Peyer's patch (tissue), 4 donors: ENCODE measurements at regions not wholly inside any gene's neighbourhood (a gene's known extent, or its start where the extent isn't known, plus 50 kb on each side); places are given as distances from the start of the nearest gene placed in this dataset.

Experiments
- DNase-seq, 3 donors: peaks; one replicate each; pipeline ENCODE4 v3.0.0-alpha.2; 2017 to 2019
- H3K27ac ChIP-seq, 4 donors: fragments of 200-600 bp; sonication (generic); one replicate each; pipeline ENCODE4 v1.5.1; 2016 to 2019
- H3K27me3 ChIP-seq, 2 donors: fragments of 200-600 bp; sonication (generic); one replicate each; pipeline ENCODE4 v1.5.1; 2019
- H3K36me3 ChIP-seq, 3 donors: fragments of 200-600 bp; sonication (generic); one replicate each; pipeline ENCODE4 v1.5.1; 2016 to 2019
- H3K4me1 ChIP-seq, 4 donors: fragments of 200-600 bp; sonication (generic); one replicate each; pipeline ENCODE4 v1.5.1; 2016 to 2019
- H3K4me3 ChIP-seq, 4 donors: fragments of 200-600 bp; sonication (generic); 1 replicate in 3 of 4; 2 replicates in 1 of 4; pipeline ENCODE4 v1.5.1; 2016 to 2019; ENCODE audit warnings: mild to moderate bottlenecking in 1 of 4
- H3K9me3 ChIP-seq, 4 donors: fragments of 200-600 bp; sonication (generic); one replicate each; pipeline ENCODE4 v1.5.1; 2016 to 2019; ENCODE audit warnings: mild to moderate bottlenecking in 1 of 4
- CTCF ChIP-seq, 6 experiments: fragments of 450-650 bp in 4 of 6; fragments of 200-600 bp in 2 of 6; sonication (generic) in 1 of 6; IDR thresholded peaks; one replicate each; pipeline ENCODE4 v1.5.1; 2017 to 2019; ENCODE audit warnings: antibody characterized with exemption in 6 of 6, mild to moderate bottlenecking in 3 of 6, moderate library complexity in 1 of 6
- POLR2A ChIP-seq, 2 donors: fragments of 450-650 bp; IDR thresholded peaks; one replicate each; pipeline ENCODE4 v1.5.1; 2017; ENCODE audit warnings: antibody characterized with exemption in 2 of 2, mild to moderate bottlenecking in 2 of 2, moderate library complexity in 2 of 2

- no peaks in the 10 kb centered on the region for H3K9me3 ChIP-seq
- no peak overlapping the region for H3K27ac ChIP-seq
- H3K4me3 ChIP-seq: no peak overlapping the region
- DNase-seq: no peak
- H3K36me3 ChIP-seq: no peaks in the 10 kb centered on the region
- no peaks in the 10 kb centered on the region for H3K27me3 ChIP-seq
- H3K4me1 ChIP-seq: no peaks in the 10 kb centered on the region
- no peak for TF ChIP-seq POLR2A (IDR thresholded peaks at IDR 0.05)
- no peak for TF ChIP-seq CTCF (IDR thresholded peaks at IDR 0.05)
Observed at GRCh38 chr14:98956181-98956580, 315.8 kb downstream of the BCL11B start.

GRCh38 chr14:98956661-98957060, 315.3 kb downstream of the BCL11B start:
- H3K4me3 ChIP-seq: no peak overlapping the region

GRCh38 chr14:98957211-98958047, 314.6 kb downstream of the BCL11B start:
- Histone ChIP-seq H3K27ac (peak overlapping the region in 2 of 4 donors; percentile 19 to 45), H3K36me3 (no peaks in the 10 kb centered on the region), H3K9me3 (no peaks in the 10 kb centered on the region), H3K27me3 (no peaks in the 10 kb centered on the region), H3K4me1 (no peaks in the 10 kb centered on the region), H3K4me3 (no peak overlapping the region)
- DNase-seq: peak in 1 of 3 donors; percentile 66
- no peak for TF ChIP-seq CTCF (IDR thresholded peaks at IDR 0.05)

More at GRCh38 chr14:98956661-98957060, 315.3 kb downstream of the BCL11B start:
- Histone ChIP-seq H3K9me3 (no peaks in the 10 kb centered on the region), H3K27me3 (no peaks in the 10 kb centered on the region), H3K36me3 (no peaks in the 10 kb centered on the region), H3K4me1 (no peaks in the 10 kb centered on the region), H3K27ac (no peak overlapping the region)
- TF ChIP-seq POLR2A (IDR thresholded peaks at IDR 0.05) (no peak), CTCF (IDR thresholded peaks at IDR 0.05) (no peak)
- no peak for DNase-seq

DNA sequence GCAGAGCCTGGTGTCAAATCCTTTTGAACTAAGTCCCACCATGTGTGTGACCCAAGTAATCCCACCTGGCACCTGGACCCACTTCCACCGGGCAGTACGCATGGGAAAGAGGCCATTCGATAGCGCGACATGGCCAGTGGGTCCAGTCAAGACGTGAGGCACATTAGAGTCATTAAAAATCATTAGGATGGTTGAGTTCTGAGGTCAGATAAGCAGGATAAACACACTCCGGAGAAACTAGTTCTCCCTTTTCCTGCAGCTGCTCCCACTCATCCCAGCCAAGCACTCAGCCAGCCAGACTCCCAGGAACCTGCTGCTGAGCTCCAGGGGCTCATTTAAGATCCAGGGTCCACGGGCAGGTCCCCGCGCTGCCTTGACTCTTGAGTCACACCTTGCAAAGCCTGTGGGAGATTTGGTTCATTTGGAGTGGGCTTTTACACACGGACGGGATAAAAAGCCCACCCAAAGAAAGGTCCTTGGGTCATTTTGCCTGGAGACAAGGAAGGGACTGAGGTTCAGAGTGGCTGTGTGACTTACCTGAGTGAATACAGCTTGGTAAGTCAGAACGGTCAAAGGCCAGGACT, 313.9 kb downstream of the BCL11B start:
- H3K4me1 ChIP-seq: no peaks in the 10 kb centered on the region
- H3K27me3 ChIP-seq: no peaks in the 10 kb centered on the region
- no peak overlapping the region for H3K4me3 ChIP-seq
- no peaks in the 10 kb centered on the region for H3K36me3 ChIP-seq
- DNase-seq: no peak
- peak overlapping the region in 1 of 4 donors; percentile 19 for H3K27ac ChIP-seq
- TF ChIP-seq CTCF (IDR thresholded peaks at IDR 0.05): no peak
- TF ChIP-seq POLR2A (IDR thresholded peaks at IDR 0.05): no peak
- H3K9me3 ChIP-seq: no peaks in the 10 kb centered on the region

DNA sequence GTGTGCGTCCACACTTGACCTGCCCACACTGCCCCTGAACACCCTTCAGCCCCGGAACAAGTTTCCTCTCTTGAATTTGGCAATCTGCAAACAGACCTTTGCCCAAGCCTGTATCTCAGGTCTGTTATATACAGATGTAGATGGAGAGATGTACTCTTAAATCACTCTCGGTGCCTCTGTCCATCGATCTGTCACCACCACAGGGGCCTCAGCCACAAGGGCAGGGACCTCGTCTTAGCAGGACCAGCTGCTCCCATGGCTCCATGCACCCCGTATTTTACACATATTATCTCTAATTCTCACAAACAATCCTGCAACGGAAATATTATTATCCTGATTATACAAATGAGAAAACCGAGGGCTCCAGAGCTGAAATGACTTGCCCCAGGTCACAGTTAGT, 313.4 kb downstream of the BCL11B start:
- no peak for DNase-seq
- Histone ChIP-seq H3K4me1 (no peaks in the 10 kb centered on the region), H3K36me3 (no peaks in the 10 kb centered on the region), H3K9me3 (no peaks in the 10 kb centered on the region), H3K4me3 (no peak overlapping the region), H3K27ac (no peak overlapping the region), H3K27me3 (no peaks in the 10 kb centered on the region)
- TF ChIP-seq POLR2A (IDR thresholded peaks at IDR 0.05) (no peak), CTCF (IDR thresholded peaks at IDR 0.05) (no peak)
